Activated CD4-positive, alpha-beta T cell treated with anti-CD3 and anti-CD28 coated beads for 4 hours (primary cell): ENCODE measurements at regions not wholly inside any gene's neighbourhood (a gene's known extent, or its start where the extent isn't known, plus 50 kb on each side); places are given as distances from the start of the nearest gene placed in this dataset.
"Not testable (repeated sequence)": the region's sequence is repeated elsewhere in the genome, so short reads cannot be mapped to it uniquely, and the experiment has no call there.

Experiments
- DNase-seq, 2 donors: peaks; one replicate each; pipeline ENCODE4 v3.0.0-alpha.2; 2020

DNA sequence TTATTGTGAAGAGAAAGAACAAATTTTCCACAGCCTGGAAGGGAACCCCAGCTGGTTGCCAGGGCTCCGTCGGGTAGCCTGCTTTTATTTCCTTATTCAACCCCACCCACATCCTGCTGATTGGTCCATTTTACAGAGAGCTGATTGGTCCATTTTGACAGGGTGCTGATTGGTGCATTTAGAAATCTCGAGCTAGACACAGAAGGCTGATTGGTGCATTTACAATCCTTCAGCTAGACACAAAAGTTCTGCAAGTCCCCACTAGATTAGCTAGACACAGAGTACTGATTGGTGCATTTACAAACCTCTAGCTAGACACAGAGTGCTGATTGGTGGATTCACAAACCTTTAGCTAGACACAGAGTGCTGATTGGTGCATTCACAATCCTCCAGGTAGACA lies 241.1 kb downstream of the TFEC start:
- not testable (repeated sequence) for DNase-seq

- DNase-seq = no peak
These were observed 247.7 kb downstream of the TFEC start for GRCh38 chr7:115782696-115783490.

DNA sequence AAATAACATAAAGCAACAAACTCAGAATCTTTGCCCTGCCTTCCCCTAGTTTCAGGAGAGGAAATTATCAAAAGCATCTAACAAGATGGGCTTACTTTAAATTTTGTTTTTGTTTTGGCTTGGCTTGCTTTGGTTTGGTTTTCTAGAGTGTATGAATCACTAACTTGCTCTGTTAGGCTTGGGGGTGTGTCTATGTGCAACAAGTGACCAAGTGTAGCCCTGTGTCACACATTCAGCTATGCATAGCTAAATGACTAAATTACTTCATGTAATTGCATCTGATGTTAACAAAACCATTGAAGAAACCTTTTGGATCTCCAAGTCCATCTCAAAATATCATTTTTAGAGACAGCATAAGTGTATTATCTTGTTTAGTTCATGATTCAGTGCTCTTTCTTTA lies 251.0 kb downstream of the TFEC start:
- no peak for DNase-seq

- DNase-seq = no peak
These were observed 254.6 kb downstream of the TFEC start for GRCh38 chr7:115775981-115776380.

GRCh38 chr7:115763347-115763746 lies 267.2 kb downstream of the TFEC start:
- DNase-seq = no peak

DNA sequence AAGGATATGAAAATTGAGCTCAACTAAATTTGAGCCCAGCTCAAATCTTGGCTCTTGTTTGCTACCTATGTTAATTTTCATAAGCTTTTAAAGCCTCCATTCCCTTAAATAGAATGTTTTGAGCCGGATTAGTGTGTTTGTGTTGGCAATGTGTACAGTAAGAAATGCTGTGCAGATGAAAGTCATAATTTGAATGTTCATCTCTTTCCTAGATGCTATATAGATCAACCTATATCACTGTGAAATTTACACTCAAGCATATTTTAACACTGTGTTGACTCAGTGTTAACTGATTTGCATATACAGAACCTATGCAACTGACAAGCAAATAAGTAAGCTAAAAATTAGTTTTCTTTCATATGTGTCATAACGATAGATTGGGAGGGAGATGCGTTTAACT lies 272.5 kb downstream of the TFEC start:
- no peak for DNase-seq

- no peak for DNase-seq
These were observed 276.3 kb downstream of the TFEC start for GRCh38 chr7:115754226-115754625.

DNA sequence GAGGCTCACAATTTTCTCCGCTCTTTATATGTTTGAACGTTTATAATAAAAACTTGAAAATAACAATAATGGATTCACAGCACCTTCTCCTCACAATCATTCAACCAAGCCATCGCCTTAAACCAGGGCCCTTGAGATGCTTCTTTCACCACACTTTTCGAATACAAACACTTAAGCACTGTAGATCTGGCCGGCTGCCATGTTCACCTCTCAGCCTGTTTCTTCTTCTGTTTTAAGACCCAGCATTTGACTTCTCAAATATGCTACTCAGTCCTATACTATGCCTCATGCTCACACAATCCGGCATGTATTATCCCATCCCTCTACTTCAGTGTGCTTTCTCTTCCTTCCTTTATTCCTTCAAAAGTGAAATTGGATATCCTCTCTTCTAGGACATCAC lies 280.6 kb downstream of the TFEC start:
- no peak for DNase-seq

GRCh38 chr7:115748123-115748738 lies 282.3 kb downstream of the TFEC start:
- no peak for DNase-seq

DNA sequence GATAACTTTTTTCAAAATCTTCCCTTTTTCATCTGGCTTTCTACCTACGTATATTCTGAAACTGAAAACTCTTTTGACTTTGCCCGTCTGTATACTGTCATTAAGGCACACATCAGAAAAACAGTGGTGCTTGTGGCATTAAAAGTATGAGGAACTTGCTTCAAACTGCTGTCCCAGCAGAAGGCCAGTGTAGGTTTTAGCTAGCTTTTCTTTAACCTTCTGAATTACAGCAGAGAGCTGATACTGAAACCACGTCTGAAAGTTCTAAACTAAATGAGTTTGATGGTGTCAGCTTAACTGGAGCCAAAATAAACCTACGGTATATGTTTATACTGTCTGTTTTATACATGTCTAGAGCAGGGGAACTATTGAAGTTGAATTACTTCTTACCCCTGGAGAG lies 283.4 kb downstream of the TFEC start:
- DNase-seq = no peak

DNA sequence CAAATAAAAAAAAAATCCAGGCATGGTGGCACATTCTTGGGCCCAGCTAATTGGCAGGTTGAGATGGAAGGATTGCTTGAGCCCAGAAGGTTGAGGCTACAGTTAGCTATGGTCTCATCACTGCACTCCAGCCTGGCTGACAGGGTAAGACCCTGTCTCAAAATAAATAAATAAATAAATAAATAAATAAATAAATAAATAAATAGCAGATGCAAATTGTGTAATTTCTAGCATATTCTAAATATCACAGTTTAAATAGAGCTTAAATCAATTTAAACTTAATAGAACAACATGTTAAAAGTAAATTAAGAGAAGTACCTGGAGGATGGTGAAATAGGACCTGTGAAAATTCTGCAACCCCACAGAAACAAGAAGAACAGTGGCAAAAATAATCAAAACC lies 290.5 kb downstream of the TFEC start:
- no peak for DNase-seq

DNA sequence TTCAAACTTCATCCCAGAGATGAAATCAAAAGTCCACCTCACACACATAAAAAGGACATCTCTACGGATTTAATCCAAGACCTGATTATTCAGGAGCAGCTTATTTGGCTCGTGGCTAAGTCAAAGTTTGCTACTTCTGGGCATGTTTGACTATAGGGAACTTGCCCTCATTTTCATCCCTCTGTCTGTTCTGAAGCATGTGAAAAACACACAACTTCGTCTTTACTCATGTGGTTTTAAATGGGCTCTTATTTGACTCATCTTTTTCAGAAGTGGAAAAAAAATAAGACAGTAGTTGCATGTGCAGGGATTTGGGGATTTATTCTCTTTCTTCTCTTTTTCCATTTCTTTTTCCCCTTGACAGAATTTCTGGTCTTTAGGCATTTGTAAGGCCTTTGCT lies 295.9 kb downstream of the TFEC start:
- DNase-seq = no peak

- DNase-seq = no peak
These were observed 298.6 kb downstream of the TFEC start for GRCh38 chr7:115731796-115732471.

- DNase-seq = no peak
These were observed 302.0 kb downstream of the TFEC start for GRCh38 chr7:115728518-115728917.

DNA sequence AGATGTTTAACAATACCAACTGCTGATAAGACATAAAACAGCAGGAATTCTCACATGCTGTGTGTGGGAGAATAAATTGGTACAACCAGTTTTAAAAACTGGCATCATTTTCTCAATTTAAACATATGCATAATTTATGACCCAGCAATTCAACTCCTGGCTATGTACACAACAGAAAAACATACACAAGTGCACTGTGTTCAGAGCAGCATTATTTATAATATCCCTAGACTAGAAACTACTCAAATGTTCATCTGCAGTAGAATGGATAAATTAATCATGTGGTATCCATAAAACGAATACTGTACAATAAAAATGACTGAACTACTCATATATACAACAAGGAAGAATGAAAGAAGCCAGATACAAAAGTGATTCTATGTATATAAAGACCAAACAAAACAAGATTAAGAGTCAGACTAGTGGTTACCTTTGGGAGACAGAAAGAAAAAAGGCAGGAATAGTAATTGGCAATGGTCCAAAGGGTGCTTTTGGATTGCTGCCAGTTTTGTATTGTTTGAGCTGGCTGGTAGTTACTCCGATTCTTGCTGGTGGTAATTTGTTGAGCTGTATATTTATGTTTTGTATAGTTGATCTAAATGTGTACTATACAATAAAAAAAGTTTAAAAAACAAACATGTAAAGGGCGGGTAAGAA lies 306.0 kb downstream of the TFEC start:
- no peak for DNase-seq

DNA sequence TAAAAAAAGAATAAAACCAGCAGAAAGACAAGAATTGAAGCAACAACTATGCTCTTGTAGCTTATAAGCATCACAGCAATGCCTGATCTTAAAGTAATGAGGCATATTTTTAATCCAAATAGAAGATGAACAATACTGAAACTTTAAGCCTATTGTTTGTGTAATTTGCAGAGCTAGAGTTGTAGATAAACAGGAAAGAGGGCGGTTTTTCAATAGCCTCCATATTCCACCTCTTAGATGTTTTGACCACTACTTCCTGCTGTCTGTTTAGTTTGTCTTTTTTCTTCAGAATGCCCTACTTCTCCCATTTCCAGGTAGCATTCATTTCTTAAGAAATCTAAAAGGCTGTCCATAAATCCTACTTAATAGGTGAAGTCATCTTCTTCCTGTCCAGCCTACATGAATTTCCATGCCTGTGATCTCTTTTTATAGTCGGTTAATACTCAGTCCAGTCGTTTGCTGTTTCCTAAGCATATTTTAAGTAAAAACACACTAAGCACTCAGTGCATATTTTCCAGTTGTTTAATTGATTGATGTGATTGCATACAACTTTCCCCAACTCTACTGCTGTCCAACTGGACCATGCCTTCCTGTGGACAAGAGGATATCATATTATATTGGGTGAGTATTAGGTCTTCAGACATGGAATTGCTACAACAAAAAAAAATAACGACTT lies 308.1 kb downstream of the TFEC start:
- no peak for DNase-seq

GRCh38 chr7:115721293-115722217 lies 309.0 kb downstream of the TFEC start:
- DNase-seq = no peak

DNA sequence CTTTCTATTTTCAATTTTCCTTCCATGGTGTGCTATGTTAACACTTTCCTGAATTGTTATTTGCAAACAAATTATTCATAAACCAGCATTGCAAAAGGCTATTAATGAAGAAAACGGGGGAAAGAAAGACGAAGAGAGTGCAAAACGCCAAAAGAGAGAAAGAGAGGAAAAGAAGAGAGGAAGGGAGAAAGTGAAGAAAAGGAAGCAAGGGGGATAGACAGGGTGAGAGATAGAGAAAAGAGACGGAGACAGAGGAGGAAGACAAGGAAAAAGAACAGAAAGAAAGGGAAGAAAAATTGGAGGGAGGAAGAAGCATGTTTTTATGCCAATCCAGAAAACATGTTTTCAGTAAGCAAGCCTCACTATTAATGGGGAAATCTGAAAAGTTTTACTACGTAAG lies 310.6 kb downstream of the TFEC start:
- DNase-seq = no peak

- DNase-seq = no peak
These were observed 320.9 kb downstream of the TFEC start for GRCh38 chr7:115709664-115710063.

GRCh38 chr7:115708013-115708341 lies 322.6 kb downstream of the TFEC start:
- DNase-seq = no peak

DNA sequence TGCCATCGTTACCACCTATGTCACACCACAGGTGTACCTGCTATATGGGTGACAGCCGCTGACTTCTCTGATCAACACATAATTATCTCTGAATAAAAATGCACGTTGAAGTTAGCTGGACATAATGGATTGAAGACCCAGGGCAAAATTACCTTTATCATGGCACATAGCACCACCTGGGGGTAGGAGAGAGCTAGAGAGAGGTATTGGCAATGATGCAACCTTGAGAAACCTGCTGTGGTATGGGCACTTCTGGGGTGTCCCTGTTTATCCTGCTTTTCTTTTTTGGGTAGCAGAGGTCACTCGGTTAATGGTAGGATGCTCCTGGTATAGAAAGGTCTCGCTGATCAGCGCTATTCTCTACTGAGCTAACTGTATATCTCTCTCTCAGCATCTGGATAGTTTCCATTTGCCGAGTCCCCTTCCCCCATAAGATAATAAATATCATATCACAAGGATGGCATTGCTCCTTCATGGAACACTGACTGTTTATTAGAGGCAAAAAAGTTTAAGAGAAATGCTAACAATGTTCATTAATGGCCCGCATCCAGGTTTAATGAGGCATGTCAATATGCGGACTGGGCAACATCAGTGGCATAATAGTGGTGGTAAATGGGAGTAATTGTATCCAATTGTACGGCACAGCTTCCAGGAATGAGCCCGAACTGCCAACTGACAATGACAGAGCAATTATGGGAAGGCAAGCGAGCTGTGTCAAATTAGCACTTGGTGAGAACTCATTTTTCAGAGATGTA lies 323.1 kb downstream of the TFEC start:
- DNase-seq = no peak
